ENCODE measurements at regions not wholly inside any gene's neighbourhood (a gene's known extent, or its start where the extent isn't known, plus 50 kb on each side); places are given as distances from the start of the nearest gene placed in this dataset.

DNA sequence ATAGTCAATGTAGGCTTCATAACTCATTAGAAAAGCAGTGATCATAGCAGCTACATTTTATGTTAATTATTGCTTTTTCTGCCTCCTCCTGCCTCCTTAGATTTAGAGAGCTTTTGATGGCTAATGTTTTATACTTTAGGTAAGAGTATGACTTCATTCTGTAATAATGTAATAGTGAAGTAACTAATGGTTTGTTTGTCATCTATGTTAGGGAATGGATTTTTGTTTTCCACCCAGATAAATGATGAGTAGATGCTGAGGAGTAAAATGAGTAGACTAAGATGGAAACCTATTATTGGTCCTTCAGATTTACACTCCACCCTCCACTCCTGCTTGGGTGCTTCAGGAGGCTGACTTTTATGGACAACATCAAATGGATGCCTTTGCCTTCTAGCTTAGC is 170.6 kb downstream of the CTH start:
- no peak overlapping the region for H3K4ac ChIP-seq (replicated peaks; ENCODE audit: insufficient read length, low read depth, low read length)
- H4K8ac ChIP-seq (ENCODE audit: extremely low read depth, insufficient read depth, low read length), result no peak overlapping the region
- H3K27ac ChIP-seq (ENCODE audit: low read depth, low read length), result no peak overlapping the region
- no peaks in the 10 kb centered on the region for H3K27me3 ChIP-seq (replicated peaks in 1 of 4; ENCODE audit: control insufficient read depth in 3 of 4, extremely low read depth in 1 of 4, insufficient read depth in 3 of 4, low read length in 3 of 4)
- H2BK12ac ChIP-seq (ENCODE audit: low read depth, low read length), result no peak overlapping the region
- no peaks in the 10 kb centered on the region for H3K9me3 ChIP-seq (ENCODE audit: insufficient read depth in 2 of 2, low read depth in 1 of 2, low read length in 1 of 2)
- H3K56ac ChIP-seq (replicated peaks; ENCODE audit: insufficient read length, low read depth, low read length), result no peak overlapping the region
- no peaks in the 10 kb centered on the region for H3K79me1 ChIP-seq (ENCODE audit: low read depth, low read length)
- H2BK15ac ChIP-seq (ENCODE audit: low read length), result no peak overlapping the region
- H2AK5ac ChIP-seq (ENCODE audit: low read depth, low read length), result no peak overlapping the region
- H4K91ac ChIP-seq (replicated peaks; ENCODE audit: insufficient read length, low read length), result no peak overlapping the region
- no peak overlapping the region for H2BK120ac ChIP-seq (replicated peaks; ENCODE audit: low read depth, low read length)
- H2AFZ ChIP-seq (ENCODE audit: low read length), result no peak overlapping the region
- no peak overlapping the region for H3K18ac ChIP-seq (ENCODE audit: extremely low read depth, low read length)
- POLR2A ChIA-PET (ENCODE audit: partially characterized antibody), result no interaction called here
- DNase-seq (ENCODE audit: low read depth in 1 of 2, low spot score in 2 of 2), result no peak
- no peak overlapping the region for H2BK20ac ChIP-seq (ENCODE audit: low read length)
- CTCF ChIA-PET (ENCODE audit: partially characterized antibody), result interaction anchor here (1.1 kb wide), 1 partner anchor 53 kb away, joined by 4 read pairs; no protein-coding TSS in a partner anchor
- peaks cover 0 to 4% (median 1%) of the 10 kb centered on the region in 4 experiments; a peak in 4 of 7 replicates for H3K4me1 ChIP-seq (replicated peaks in 1 of 4; ENCODE audit: control insufficient read depth in 3 of 4, insufficient read depth in 4 of 4, low read length in 3 of 4)
- no peaks in the 10 kb centered on the region for H4K20me1 ChIP-seq (replicated peaks in 1 of 2; ENCODE audit: control insufficient read depth in 1 of 2, insufficient read depth in 2 of 2, low read length in 2 of 2)
- H3K23ac ChIP-seq (ENCODE audit: insufficient read length), result no peak overlapping the region
- H4K5ac ChIP-seq (ENCODE audit: insufficient read length, low read depth, low read length), result no peak overlapping the region
- H3K4me2 ChIP-seq (ENCODE audit: insufficient read depth in 1 of 2, low read depth in 2 of 2, low read length in 2 of 2), result no peak overlapping the region
- no peak overlapping the region for H2BK5ac ChIP-seq (ENCODE audit: low read depth, low read length)
- H3K79me2 ChIP-seq (ENCODE audit: control insufficient read depth in 1 of 2, insufficient read depth in 2 of 2, low read length in 2 of 2), result no peaks in the 10 kb centered on the region
- no peak overlapping the region for H3K14ac ChIP-seq (ENCODE audit: insufficient read length)
- no peaks in the 10 kb centered on the region for H3K36me3 ChIP-seq (ENCODE audit: control insufficient read depth in 2 of 4, insufficient read depth in 4 of 4, low read length in 3 of 4)
- no peak for FAIRE-seq
- no peak overlapping the region for H3K4me3 ChIP-seq (ENCODE audit: extremely low read depth in 1 of 4, insufficient read depth in 2 of 4, low read depth in 3 of 4, low read length in 4 of 4)
- H3K23me2 ChIP-seq (ENCODE audit: low read depth, low read length), result no peaks in the 10 kb centered on the region
- H3K9ac ChIP-seq (replicated peaks in 1 of 4; ENCODE audit: extremely low read depth in 1 of 4, low read depth in 3 of 4, low read length in 3 of 4), result no peak overlapping the region
- no peak for TF ChIP-seq POLR2A (IDR thresholded peaks at IDR 0.05; ENCODE audit: control extremely low read depth in 1 of 2, low read depth in 2 of 2, low read length in 2 of 2)
- TF ChIP-seq MAFK (IDR thresholded peaks at IDR 0.05; ENCODE audit: low read depth, low read length), result no peak
- no peak for TF ChIP-seq USF2 (IDR thresholded peaks at IDR 0.05; ENCODE audit: low read length)
- TF ChIP-seq CEBPB (IDR thresholded peaks at IDR 0.05; ENCODE audit: low read depth, low read length), result no peak
- TF ChIP-seq, protein P1, sequence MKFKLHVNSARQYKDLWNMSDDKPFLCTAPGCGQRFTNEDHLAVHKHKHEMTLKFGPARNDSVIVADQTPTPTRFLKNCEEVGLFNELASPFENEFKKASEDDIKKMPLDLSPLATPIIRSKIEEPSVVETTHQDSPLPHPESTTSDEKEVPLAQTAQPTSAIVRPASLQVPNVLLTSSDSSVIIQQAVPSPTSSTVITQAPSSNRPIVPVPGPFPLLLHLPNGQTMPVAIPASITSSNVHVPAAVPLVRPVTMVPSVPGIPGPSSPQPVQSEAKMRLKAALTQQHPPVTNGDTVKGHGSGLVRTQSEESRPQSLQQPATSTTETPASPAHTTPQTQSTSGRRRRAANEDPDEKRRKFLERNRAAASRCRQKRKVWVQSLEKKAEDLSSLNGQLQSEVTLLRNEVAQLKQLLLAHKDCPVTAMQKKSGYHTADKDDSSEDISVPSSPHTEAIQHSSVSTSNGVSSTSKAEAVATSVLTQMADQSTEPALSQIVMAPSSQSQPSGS (IDR thresholded peaks at IDR 0.05; ENCODE audit: low read length), result no peak
- TF ChIP-seq KDM1A (IDR thresholded peaks at IDR 0.05; ENCODE audit: borderline replicate concordance, low read length), result no peak
- no peak for TF ChIP-seq BACH1 (IDR thresholded peaks at IDR 0.05; ENCODE audit: low read length)
- TF ChIP-seq RAD21 (IDR thresholded peaks at IDR 0.05 in 1 of 2, conservative IDR thresholded peaks at IDR 0.05 in 1 of 2; ENCODE audit: low read depth in 2 of 2, low read length in 2 of 2), result no peak
- TF ChIP-seq TCF12 (IDR thresholded peaks at IDR 0.05; ENCODE audit: low read depth, low read length), result no peak
- TF ChIP-seq EP300 (IDR thresholded peaks at IDR 0.05; ENCODE audit: borderline replicate concordance in 1 of 2, low read depth in 2 of 2, low read length in 2 of 2), result no peak
- no peak for TF ChIP-seq TAF1 (IDR thresholded peaks at IDR 0.05; ENCODE audit: low read depth, low read length)
- TF ChIP-seq RNF2 (IDR thresholded peaks at IDR 0.05; ENCODE audit: borderline replicate concordance, low read depth, low read length, missing control alignments, poor library complexity, severe bottlenecking), result no peak
- no peak for TF ChIP-seq RXRA (IDR thresholded peaks at IDR 0.05; ENCODE audit: insufficient read depth, low read depth, low read length)
